ENCODE measurements at regions not wholly inside any gene's neighbourhood (a gene's known extent, or its start where the extent isn't known, plus 50 kb on each side); places are given as distances from the start of the nearest gene placed in this dataset.

GRCh38 chr13:77989281-77989680, 70.7 kb upstream of the EDNRB start:
- Histone ChIP-seq H3K4me3 (ENCODE audit: low read depth, low read length) (no peak overlapping the region), H3K36me3 (no peaks in the 10 kb centered on the region), H3K9me3 (no peaks in the 10 kb centered on the region), H3K27me3 (no peaks in the 10 kb centered on the region; the same call in 1 of the 2 replicates), H3K4me1 (no peaks in the 10 kb centered on the region)
- TF ChIP-seq, protein P1, sequence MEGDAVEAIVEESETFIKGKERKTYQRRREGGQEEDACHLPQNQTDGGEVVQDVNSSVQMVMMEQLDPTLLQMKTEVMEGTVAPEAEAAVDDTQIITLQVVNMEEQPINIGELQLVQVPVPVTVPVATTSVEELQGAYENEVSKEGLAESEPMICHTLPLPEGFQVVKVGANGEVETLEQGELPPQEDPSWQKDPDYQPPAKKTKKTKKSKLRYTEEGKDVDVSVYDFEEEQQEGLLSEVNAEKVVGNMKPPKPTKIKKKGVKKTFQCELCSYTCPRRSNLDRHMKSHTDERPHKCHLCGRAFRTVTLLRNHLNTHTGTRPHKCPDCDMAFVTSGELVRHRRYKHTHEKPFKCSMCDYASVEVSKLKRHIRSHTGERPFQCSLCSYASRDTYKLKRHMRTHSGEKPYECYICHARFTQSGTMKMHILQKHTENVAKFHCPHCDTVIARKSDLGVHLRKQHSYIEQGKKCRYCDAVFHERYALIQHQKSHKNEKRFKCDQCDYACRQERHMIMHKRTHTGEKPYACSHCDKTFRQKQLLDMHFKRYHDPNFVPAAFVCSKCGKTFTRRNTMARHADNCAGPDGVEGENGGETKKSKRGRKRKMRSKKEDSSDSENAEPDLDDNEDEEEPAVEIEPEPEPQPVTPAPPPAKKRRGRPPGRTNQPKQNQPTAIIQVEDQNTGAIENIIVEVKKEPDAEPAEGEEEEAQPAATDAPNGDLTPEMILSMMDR (IDR thresholded peaks at IDR 0.05; ENCODE audit: low read depth, low read length) = no peak
- DNase-seq = no peak

DNA sequence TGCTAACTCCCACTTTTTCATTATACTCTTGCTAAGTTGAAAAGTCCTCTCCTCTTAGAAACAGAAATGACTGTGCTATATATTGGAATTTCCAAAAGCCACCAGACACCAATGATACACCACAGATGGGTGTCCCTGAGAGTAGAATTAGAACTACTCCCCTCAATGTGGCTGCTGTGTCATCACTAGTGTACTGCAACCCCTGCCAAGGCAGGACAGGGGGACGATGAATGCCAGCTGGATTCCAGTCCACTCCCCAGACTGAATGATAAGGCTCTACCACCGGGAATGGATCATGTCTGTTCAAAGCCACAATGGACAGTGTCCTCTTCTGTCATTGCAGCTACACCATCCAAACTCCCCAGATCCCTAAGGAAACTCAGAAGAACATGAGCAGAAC, 69.7 kb upstream of the EDNRB start:
- no peak overlapping the region for H3K4me3 ChIP-seq (ENCODE audit: low read depth, low read length)
- H3K27me3 ChIP-seq = no peaks in the 10 kb centered on the region; the same call in 1 of the 2 replicates
- TF ChIP-seq, protein P1 (IDR thresholded peaks at IDR 0.05; ENCODE audit: low read depth, low read length) = no peak
- H3K36me3 ChIP-seq = no peaks in the 10 kb centered on the region
- no peak for DNase-seq
- H3K4me1 ChIP-seq = no peaks in the 10 kb centered on the region
- H3K9me3 ChIP-seq = no peaks in the 10 kb centered on the region

GRCh38 chr13:77986713-77987112, 68.1 kb upstream of the EDNRB start:
- TF ChIP-seq, protein P1 (IDR thresholded peaks at IDR 0.05; ENCODE audit: low read depth, low read length) = no peak
- H3K36me3 ChIP-seq = no peaks in the 10 kb centered on the region
- no peaks in the 10 kb centered on the region; the same call in 1 of the 2 replicates for H3K27me3 ChIP-seq
- no peaks in the 10 kb centered on the region for H3K9me3 ChIP-seq
- no peak for DNase-seq
- no peaks in the 10 kb centered on the region for H3K4me1 ChIP-seq
- H3K4me3 ChIP-seq (ENCODE audit: low read depth, low read length) = no peak overlapping the region

- Histone ChIP-seq H3K9me3 (no peaks in the 10 kb centered on the region), H3K36me3 (no peaks in the 10 kb centered on the region), H3K4me3 (ENCODE audit: low read depth, low read length) (no peak overlapping the region), H3K27me3 (no peaks in the 10 kb centered on the region; the same call in 1 of the 2 replicates), H3K4me1 (no peaks in the 10 kb centered on the region)
- no peak for DNase-seq
- TF ChIP-seq, protein P1 (IDR thresholded peaks at IDR 0.05; ENCODE audit: low read depth, low read length) = no peak
These were observed 67.4 kb upstream of the EDNRB start for GRCh38 chr13:77985866-77986636.

DNA sequence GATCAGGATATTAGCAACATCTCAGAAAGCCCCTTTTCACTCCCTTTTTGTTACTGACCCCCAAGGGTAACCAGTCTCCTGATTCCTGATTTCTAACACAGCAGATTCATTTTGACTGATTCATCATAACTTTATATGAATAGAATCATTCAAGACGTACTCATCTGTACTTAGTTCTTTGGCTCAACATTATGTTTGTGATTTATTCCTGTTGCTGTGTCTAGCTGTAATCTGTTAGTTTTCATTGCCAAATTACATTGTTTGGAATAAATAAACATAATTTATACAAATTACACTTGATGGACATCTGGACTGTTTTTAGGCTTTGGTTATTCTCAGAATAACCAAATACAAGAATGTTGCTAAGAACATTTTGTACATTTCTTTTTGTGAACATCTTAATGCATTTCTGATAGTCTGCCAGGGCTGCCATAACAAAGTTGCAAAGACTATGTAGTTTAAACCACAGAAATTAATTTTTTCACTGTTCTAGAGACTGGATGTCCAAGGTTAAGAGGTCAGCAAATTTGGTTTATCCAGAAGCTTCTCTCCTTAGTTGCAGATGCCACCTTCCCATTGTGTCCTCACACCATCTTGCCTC, 62.8 kb upstream of the EDNRB start:
- TF ChIP-seq, protein P1 (IDR thresholded peaks at IDR 0.05; ENCODE audit: low read depth, low read length) = no peak
- H3K9me3 ChIP-seq = no peaks in the 10 kb centered on the region
- H3K4me3 ChIP-seq (ENCODE audit: low read depth, low read length) = no peak overlapping the region
- no peaks in the 10 kb centered on the region for H3K36me3 ChIP-seq
- H3K4me1 ChIP-seq = no peaks in the 10 kb centered on the region
- no peak for DNase-seq
- no peaks in the 10 kb centered on the region for H3K27me3 ChIP-seq

- H3K27me3 ChIP-seq = no peaks in the 10 kb centered on the region
- H3K4me3 ChIP-seq (ENCODE audit: low read depth, low read length) = no peak overlapping the region
- TF ChIP-seq, protein P1 (IDR thresholded peaks at IDR 0.05; ENCODE audit: low read depth, low read length) = no peak
- H3K9me3 ChIP-seq = no peaks in the 10 kb centered on the region
- no peaks in the 10 kb centered on the region for H3K4me1 ChIP-seq
- DNase-seq = no peak
- H3K36me3 ChIP-seq = no peaks in the 10 kb centered on the region
These were observed 62.0 kb upstream of the EDNRB start for GRCh38 chr13:77980592-77980991.
